HFFc6 (cell line): ENCODE measurements at regions not wholly inside any gene's neighbourhood (a gene's known extent, or its start where the extent isn't known, plus 50 kb on each side); places are given as distances from the start of the nearest gene placed in this dataset.

Experiments
- DNase-seq: peaks from one replicate; pipeline ENCODE4 v3.0.0-alpha.2; 2018
- H3K27ac Mint-ChIP-seq: 2 replicates; pipeline ENCODE4 v1.8.0; 2020; ENCODE audit warnings: mild to moderate bottlenecking, mixed read lengths
- H3K27me3 Mint-ChIP-seq: 2 replicates; pipeline ENCODE4 v1.8.0; 2021; ENCODE audit warnings: mild to moderate bottlenecking, moderate library complexity, mixed read lengths; ENCODE audit not compliant: insufficient read depth
- H3K36me3 Mint-ChIP-seq: 2 replicates; pipeline ENCODE4 v1.8.0; 2021; ENCODE audit warnings: low read depth, mixed read lengths
- H3K4me1 Mint-ChIP-seq: 2 replicates; pipeline ENCODE4 v1.8.0; 2020; ENCODE audit warnings: low read depth, mixed read lengths
- H3K4me3 Mint-ChIP-seq: 2 replicates; pipeline ENCODE4 v1.8.0; 2020; ENCODE audit warnings: mild to moderate bottlenecking, moderate library complexity, mixed read lengths
- H3K9me3 Mint-ChIP-seq: 2 replicates; pipeline ENCODE4 v1.8.0; 2020; ENCODE audit warnings: mild to moderate bottlenecking, mixed read lengths
- TF ChIP-seq, protein P1 (sequence below): fragments of 200-600 bp; sonication (generic); IDR thresholded peaks from 2 replicates; pipeline ENCODE4 v1.5.0; 2021; ENCODE audit warnings: antibody characterized with exemption, mild to moderate bottlenecking

DNA sequence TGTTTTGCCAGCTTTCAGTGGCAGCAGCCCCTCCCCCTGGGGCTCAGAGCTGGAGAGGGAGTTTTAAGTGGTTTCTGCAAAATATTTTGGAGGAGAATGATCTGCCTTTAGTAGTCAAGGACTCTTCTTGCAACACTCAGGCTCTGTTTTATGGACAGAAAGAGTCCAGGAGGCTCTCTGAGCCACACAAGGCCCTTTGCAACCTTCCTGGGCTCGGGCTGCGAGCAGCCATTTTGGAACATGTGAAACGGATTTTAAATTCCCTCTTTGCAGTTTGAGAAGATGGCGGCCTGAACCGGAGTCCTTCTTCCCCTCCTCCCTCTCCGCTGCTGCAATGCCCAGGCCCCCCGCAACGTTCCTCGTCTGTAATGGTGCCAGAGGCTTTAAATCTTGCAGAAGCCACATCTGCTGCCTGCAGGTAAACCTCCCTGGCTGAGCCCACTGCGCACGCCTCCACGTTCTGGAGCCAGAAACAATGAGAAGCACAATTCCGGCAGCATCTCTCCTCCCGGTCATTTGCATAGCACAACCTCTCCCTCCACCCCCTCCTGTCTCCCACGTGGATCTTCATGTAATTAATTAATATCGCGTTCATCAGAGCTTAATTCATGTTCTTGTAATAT, 386.1 kb downstream of the SEC14L1 start:
- DNase-seq, result no peak
- no peak overlapping the region for H3K4me3 Mint-ChIP-seq
- H3K36me3 Mint-ChIP-seq, result peaks cover 7% of the 10 kb centered on the region; the same call in 1 of the 2 replicates
- H3K4me1 Mint-ChIP-seq, result no peaks in the 10 kb centered on the region
- H3K27me3 Mint-ChIP-seq, result peaks cover 32% of the 10 kb centered on the region
- H3K9me3 Mint-ChIP-seq, result peaks cover 6% of the 10 kb centered on the region; the same call in 1 of the 2 replicates
- TF ChIP-seq, protein P1, sequence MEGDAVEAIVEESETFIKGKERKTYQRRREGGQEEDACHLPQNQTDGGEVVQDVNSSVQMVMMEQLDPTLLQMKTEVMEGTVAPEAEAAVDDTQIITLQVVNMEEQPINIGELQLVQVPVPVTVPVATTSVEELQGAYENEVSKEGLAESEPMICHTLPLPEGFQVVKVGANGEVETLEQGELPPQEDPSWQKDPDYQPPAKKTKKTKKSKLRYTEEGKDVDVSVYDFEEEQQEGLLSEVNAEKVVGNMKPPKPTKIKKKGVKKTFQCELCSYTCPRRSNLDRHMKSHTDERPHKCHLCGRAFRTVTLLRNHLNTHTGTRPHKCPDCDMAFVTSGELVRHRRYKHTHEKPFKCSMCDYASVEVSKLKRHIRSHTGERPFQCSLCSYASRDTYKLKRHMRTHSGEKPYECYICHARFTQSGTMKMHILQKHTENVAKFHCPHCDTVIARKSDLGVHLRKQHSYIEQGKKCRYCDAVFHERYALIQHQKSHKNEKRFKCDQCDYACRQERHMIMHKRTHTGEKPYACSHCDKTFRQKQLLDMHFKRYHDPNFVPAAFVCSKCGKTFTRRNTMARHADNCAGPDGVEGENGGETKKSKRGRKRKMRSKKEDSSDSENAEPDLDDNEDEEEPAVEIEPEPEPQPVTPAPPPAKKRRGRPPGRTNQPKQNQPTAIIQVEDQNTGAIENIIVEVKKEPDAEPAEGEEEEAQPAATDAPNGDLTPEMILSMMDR, result no peak
- H3K27ac Mint-ChIP-seq, result no peak overlapping the region

DNA sequence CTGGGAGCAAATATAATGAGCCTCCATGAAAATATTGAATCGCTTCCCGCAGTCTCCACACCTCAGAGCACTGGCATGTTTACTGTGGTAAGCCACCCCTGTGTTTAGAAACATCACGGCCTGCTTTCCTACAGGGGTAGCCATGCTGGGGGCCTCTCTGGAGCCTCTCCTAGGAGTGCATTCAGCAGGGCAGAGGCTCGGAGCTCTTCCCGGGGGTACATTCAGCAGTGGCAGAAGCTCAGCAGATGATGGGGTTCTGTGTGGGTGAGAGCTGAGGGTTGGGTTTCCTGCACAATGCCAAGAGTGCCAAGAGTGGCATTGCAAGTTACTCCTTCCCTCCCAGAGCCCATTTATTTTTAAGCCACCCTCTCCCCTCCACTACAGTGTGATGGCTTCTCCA, 386.6 kb downstream of the SEC14L1 start:
- Mint-ChIP-seq H3K27me3 (peaks cover 32% of the 10 kb centered on the region), H3K36me3 (peaks cover 7% of the 10 kb centered on the region; the same call in 1 of the 2 replicates), H3K9me3 (peaks cover 8% of the 10 kb centered on the region), H3K27ac (no peak overlapping the region), H3K4me1 (no peaks in the 10 kb centered on the region), H3K4me3 (no peak overlapping the region)
- TF ChIP-seq, protein P1, result no peak
- no peak for DNase-seq

DNA sequence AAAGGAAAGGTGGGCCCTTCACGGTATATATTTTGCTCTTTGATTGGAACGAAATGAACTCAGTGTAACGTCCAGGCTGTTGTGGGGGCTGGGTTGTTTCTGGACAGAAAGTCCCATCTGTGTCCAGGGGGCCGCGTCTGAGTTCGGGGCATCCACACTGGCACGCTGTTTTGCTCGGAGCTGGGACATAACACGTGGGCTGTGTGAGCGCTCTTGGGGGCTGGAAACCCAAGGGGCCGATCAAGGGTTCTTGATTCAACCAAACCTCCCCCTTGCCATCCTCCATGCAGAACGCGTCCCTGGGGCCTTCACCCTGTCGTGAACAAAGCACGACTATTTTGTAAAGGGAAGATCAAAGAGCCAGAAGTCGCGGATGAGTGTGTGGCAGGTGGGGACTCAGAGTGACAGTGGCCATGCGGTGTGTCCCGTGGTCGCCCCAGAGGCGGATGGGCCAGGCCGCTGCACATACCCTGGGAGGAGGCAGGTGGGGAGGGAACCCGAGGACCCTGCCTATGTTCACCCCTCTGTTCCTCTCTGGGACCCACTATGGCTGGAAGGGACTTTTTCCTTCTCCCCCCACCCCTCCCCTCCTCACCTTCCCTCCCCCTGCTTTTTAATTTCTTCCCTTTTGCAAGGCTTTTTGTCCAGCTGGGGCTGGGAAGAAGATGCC, 387.2 kb downstream of the SEC14L1 start:
- peaks cover 35% of the 10 kb centered on the region for H3K27me3 Mint-ChIP-seq
- H3K9me3 Mint-ChIP-seq, result peaks cover 11% of the 10 kb centered on the region
- H3K27ac Mint-ChIP-seq, result no peak overlapping the region
- no peak overlapping the region for H3K4me3 Mint-ChIP-seq
- H3K4me1 Mint-ChIP-seq, result no peaks in the 10 kb centered on the region
- TF ChIP-seq, protein P1, result no peak
- peaks cover 7% of the 10 kb centered on the region; the same call in 1 of the 2 replicates for H3K36me3 Mint-ChIP-seq
- DNase-seq, result no peak

DNA sequence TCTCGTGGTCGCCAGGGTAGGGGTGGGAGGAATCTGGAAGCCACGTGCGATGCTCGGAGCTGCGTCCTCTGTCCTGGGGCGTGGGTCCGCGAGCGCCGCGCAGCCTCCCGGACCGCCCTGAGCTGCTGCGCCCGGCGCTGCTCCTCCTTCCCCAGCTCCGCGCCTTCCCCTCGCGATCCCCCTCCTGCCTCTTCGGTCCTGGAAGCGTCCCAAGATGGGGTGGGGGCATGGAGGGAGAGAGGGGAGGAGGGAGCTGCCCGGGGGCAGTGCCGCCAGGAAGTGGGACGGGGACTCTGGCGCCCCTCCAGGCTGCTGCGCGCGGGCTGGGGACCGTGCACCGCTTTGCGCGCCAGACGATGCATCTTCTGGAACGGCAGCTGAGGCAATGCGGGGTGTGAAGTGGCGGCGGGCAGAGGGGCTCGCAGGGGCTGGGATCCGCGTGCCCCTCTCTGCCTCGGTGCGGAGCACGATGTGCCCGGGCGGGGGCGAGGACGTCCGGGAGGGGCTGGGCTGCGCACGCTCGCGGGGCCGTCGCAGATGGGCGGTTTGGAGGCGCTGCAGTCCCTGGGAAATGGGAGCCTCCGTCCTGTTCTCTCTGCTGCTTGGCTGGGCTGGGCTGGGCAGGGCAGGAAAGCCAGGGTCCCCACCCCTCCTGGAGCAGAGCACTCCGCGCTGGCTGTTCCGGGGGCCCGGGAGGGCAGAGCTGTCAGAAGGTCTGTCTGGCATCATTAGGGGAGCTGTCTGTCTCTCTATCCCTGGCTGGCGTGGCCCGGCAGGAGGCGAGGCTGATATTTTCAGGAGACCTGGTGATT, 388.0 kb downstream of the SEC14L1 start:
- Mint-ChIP-seq H3K4me1 (no peaks in the 10 kb centered on the region), H3K9me3 (peaks cover 12% of the 10 kb centered on the region), H3K36me3 (peaks cover 7% of the 10 kb centered on the region; the same call in 1 of the 2 replicates), H3K4me3 (no peak overlapping the region), H3K27ac (no peak overlapping the region), H3K27me3 (peaks cover 35% of the 10 kb centered on the region)
- TF ChIP-seq, protein P1, result no peak
- no peak for DNase-seq

DNA sequence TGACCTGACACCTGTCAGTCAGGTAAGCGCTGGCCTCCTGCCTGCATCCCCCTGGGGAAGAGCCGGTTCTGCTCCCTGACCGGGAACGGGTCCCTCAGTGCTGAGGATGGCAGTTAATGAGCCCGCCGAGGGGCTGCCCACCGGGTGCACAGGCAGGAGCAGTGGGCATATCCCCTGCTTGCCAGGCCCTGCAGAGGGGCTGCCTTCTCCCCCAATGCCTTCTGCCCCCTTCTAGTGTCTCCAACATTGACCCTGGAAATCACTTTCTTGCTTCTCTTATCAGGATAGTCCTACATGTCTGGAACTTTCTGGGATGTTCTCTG, 388.5 kb downstream of the SEC14L1 start:
- Mint-ChIP-seq H3K9me3 (peaks cover 18% of the 10 kb centered on the region), H3K4me3 (no peak overlapping the region), H3K27me3 (peaks cover 36% of the 10 kb centered on the region), H3K36me3 (peaks cover 12% of the 10 kb centered on the region), H3K4me1 (no peaks in the 10 kb centered on the region), H3K27ac (no peak overlapping the region)
- TF ChIP-seq, protein P1, result no peak
- no peak for DNase-seq
